ENCODE measurements at regions not wholly inside any gene's neighbourhood (a gene's known extent, or its start where the extent isn't known, plus 50 kb on each side); places are given as distances from the start of the nearest gene placed in this dataset.

GRCh38 chr6:164114651-164115050, 700.1 kb downstream of the QKI start:
- Histone ChIP-seq H4K5ac (ENCODE audit: insufficient read length, low read depth, low read length) (no peak overlapping the region), H3K79me2 (ENCODE audit: insufficient read depth, low read length) (no peaks in the 10 kb centered on the region), H3K79me1 (ENCODE audit: insufficient read depth, low read depth, low read length, poor library complexity, severe bottlenecking) (no peaks in the 10 kb centered on the region), H3T11ph (ENCODE audit: low read length) (no peak overlapping the region), H2AFZ (ENCODE audit: low read length) (no peak overlapping the region), H4K20me1 (ENCODE audit: control insufficient read depth, insufficient read depth, insufficient read length) (no peaks in the 10 kb centered on the region), H3K27me3 (ENCODE audit: insufficient read depth, low read length) (no peaks in the 10 kb centered on the region), H3K4me1 (ENCODE audit: insufficient read depth, low read length) (no peaks in the 10 kb centered on the region; the same call in 1 of the 2 replicates), H3K4ac (ENCODE audit: low read depth, low read length) (no peak overlapping the region), H2AK5ac (ENCODE audit: insufficient read length, low read length) (no peak overlapping the region), H3K4me2 (ENCODE audit: insufficient read depth, insufficient read length, low read length) (no peak overlapping the region), H4K8ac (replicated peaks; ENCODE audit: insufficient read length, low read depth, low read length) (no peak overlapping the region), H4K91ac (ENCODE audit: insufficient read length, low read depth, low read length) (no peak overlapping the region), H3K27ac (ENCODE audit: insufficient read length, low read depth, low read length) (no peak overlapping the region), H2BK15ac (ENCODE audit: low read depth, low read length) (no peak overlapping the region), H3K56ac (ENCODE audit: insufficient read length, low read depth, low read length) (no peak overlapping the region), H3K9me3 (ENCODE audit: control insufficient read depth, low read depth, low read length) (no peaks in the 10 kb centered on the region), H2BK5ac (ENCODE audit: insufficient read length, low read length) (no peak overlapping the region), H2BK12ac (ENCODE audit: insufficient read length, low read depth, low read length) (no peak overlapping the region), H3K14ac (ENCODE audit: insufficient read depth, low read length) (no peak overlapping the region), H2BK20ac (ENCODE audit: low read depth, low read length, poor library complexity, severe bottlenecking) (no peak overlapping the region), H3K23me2 (ENCODE audit: insufficient read length, low read depth, low read length, poor library complexity, severe bottlenecking) (no peaks in the 10 kb centered on the region), H3K18ac (ENCODE audit: insufficient read length, low read depth, low read length) (no peak overlapping the region), H3K9ac (ENCODE audit: extremely low read depth, insufficient read length, low read length) (no peak overlapping the region), H2BK120ac (ENCODE audit: low read depth, low read length, poor library complexity, severe bottlenecking) (no peak overlapping the region), H3K23ac (ENCODE audit: insufficient read length, low read depth, low read length) (no peak overlapping the region)
- no peak for TF ChIP-seq CTCF (conservative IDR thresholded peaks at IDR 0.05)
- Mint-ChIP-seq H3K36me3 (ENCODE audit: insufficient read depth in 1 of 3, low read depth in 3 of 3) (peaks cover 0 to 25% (median 3%) of the 10 kb centered on the region in 3 experiments; a peak in 5 of 7 replicates), H3K4me1 (peaks cover 7 to 9% of the 10 kb centered on the region in 2 experiments), H3K9me3 (peaks cover 6 to 7% of the 10 kb centered on the region in 2 experiments; a peak in 4 of 5 replicates), H3K4me3 (no peak overlapping the region), H3K27me3 (ENCODE audit: low read depth) (no peaks in the 10 kb centered on the region), H3K27ac (no peak overlapping the region)
- DNase-seq: no peak
- no CpG with 5 or more reads among the region's 5 CpGs for WGBS (ENCODE audit: extremely low coverage, insufficient read length, low lambda C conversion rate)

Measured in H9 (cell line).